K562 (cell line): ENCODE measurements at regions not wholly inside any gene's neighbourhood (a gene's known extent, or its start where the extent isn't known, plus 50 kb on each side); places are given as distances from the start of the nearest gene placed in this dataset.

Source experiments
- DDX20 ChIP-seq: fragments of 450-650 bp; IDR thresholded peaks from 2 replicates; pipeline ENCODE4 v1.6.1; 2016; ENCODE audit warnings: missing genetic modification characterization, low read depth, mild to moderate bottlenecking, missing compliant biosample characterization, moderate library complexity
- NCOR1 ChIP-seq: fragments of 450-650 bp; IDR thresholded peaks from 2 replicates; pipeline ENCODE4 v1.6.1; 2016; ENCODE audit warnings: mild to moderate bottlenecking, moderate library complexity
- SP2 ChIP-seq: IDR thresholded peaks from 2 replicates; pipeline ENCODE4 v1.6.1; 2011; ENCODE audit warnings: mild to moderate bottlenecking, low read depth, low read length, moderate library complexity; ENCODE audit not compliant: poor library complexity, severe bottlenecking; ENCODE audit errors: extremely low read depth
- THRA ChIP-seq: fragments of 450-650 bp; IDR thresholded peaks from 2 replicates; pipeline ENCODE4 v1.6.1; 2017; ENCODE audit warnings: mild to moderate bottlenecking, moderate library complexity
- ZNF134 ChIP-seq: fragments of 250-450 bp; sonication (Bioruptor Pico); conservative IDR thresholded peaks from 2 replicates; pipeline ENCODE4 v1.4.0; 2020
- TF ChIP-seq, protein P1 (sequence below), 2 experiments: fragments of 450-650 bp; formaldehyde crosslinking in 1 of 2; IDR thresholded peaks; 2 replicates each; pipeline versions ENCODE4 v1.4.0 to v1.6.1; 2014 to 2020; ENCODE audit warnings: mild to moderate bottlenecking in 2 of 2, borderline replicate concordance in 1 of 2, low read depth in 1 of 2

- TF ChIP-seq, protein P1, sequence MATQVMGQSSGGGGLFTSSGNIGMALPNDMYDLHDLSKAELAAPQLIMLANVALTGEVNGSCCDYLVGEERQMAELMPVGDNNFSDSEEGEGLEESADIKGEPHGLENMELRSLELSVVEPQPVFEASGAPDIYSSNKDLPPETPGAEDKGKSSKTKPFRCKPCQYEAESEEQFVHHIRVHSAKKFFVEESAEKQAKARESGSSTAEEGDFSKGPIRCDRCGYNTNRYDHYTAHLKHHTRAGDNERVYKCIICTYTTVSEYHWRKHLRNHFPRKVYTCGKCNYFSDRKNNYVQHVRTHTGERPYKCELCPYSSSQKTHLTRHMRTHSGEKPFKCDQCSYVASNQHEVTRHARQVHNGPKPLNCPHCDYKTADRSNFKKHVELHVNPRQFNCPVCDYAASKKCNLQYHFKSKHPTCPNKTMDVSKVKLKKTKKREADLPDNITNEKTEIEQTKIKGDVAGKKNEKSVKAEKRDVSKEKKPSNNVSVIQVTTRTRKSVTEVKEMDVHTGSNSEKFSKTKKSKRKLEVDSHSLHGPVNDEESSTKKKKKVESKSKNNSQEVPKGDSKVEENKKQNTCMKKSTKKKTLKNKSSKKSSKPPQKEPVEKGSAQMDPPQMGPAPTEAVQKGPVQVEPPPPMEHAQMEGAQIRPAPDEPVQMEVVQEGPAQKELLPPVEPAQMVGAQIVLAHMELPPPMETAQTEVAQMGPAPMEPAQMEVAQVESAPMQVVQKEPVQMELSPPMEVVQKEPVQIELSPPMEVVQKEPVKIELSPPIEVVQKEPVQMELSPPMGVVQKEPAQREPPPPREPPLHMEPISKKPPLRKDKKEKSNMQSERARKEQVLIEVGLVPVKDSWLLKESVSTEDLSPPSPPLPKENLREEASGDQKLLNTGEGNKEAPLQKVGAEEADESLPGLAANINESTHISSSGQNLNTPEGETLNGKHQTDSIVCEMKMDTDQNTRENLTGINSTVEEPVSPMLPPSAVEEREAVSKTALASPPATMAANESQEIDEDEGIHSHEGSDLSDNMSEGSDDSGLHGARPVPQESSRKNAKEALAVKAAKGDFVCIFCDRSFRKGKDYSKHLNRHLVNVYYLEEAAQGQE (IDR thresholded peaks at IDR 0.05; ENCODE audit: borderline replicate concordance) = no peak
- TF ChIP-seq, protein P1 (CRISPR knock-in tag; IDR thresholded peaks at IDR 0.05; ENCODE audit: low read depth) = no peak
- TF ChIP-seq DDX20 (no peak), ZNF134 (CRISPR knock-in tag) (no peak), SP2 (no peak), NCOR1 (no peak), THRA (no peak)
These were observed 380.7 kb upstream of the KIRREL3 start (continued) for GRCh38 chr11:127381247-127381646.
